Suprapubic skin (tissue), 4 donors: ENCODE measurements at regions not wholly inside any gene's neighbourhood (a gene's known extent, or its start where the extent isn't known, plus 50 kb on each side); places are given as distances from the start of the nearest gene placed in this dataset.

ENCODE experiments used
- DNase-seq, 2 donors: peaks; one replicate each; pipeline ENCODE4 v3.0.0-alpha.2; 2019; ENCODE audit warnings: low spot score in 2 of 2
- H3K27ac ChIP-seq: fragments of 200-600 bp; sonication (generic); one replicate; pipeline ENCODE4 v1.5.1; 2019
- H3K27me3 ChIP-seq: fragments of 200-600 bp; sonication (generic); one replicate; pipeline ENCODE4 v1.5.1; 2019
- H3K36me3 ChIP-seq: fragments of 200-600 bp; sonication (generic); one replicate; pipeline ENCODE4 v1.5.1; 2019
- H3K4me1 ChIP-seq: fragments of 200-600 bp; sonication (generic); one replicate; pipeline ENCODE4 v1.5.1; 2019
- H3K4me3 ChIP-seq: fragments of 200-600 bp; sonication (generic); one replicate; pipeline ENCODE4 v1.5.1; 2019; ENCODE audit warnings: mild to moderate bottlenecking
- H3K9me3 ChIP-seq: fragments of 200-600 bp; sonication (generic); one replicate; pipeline ENCODE4 v1.5.1; 2019
- CTCF ChIP-seq, 2 donors: fragments of 200-600 bp in 1 of 2; fragments of 450-650 bp in 1 of 2; sonication (generic) in 1 of 2; IDR thresholded peaks; one replicate each; pipeline ENCODE4 v1.5.1; 2016 to 2019; ENCODE audit warnings: antibody characterized with exemption in 2 of 2, mild to moderate bottlenecking in 1 of 2, moderate library complexity in 1 of 2
- EP300 ChIP-seq: sonication (generic); formaldehyde crosslinking; IDR thresholded peaks from one replicate; pipeline ENCODE4 v1.6.1; 2017; ENCODE audit warnings: antibody characterized with exemption
- POLR2A ChIP-seq, 2 donors: fragments of 450-650 bp; IDR thresholded peaks; one replicate each; pipeline ENCODE4 v1.6.1; 2017; ENCODE audit warnings: antibody characterized with exemption in 2 of 2, mild to moderate bottlenecking in 2 of 2, moderate library complexity in 2 of 2
- POLR2AphosphoS5 ChIP-seq, 3 donors: sonication (generic); formaldehyde crosslinking; IDR thresholded peaks; one replicate each; pipeline ENCODE4 v1.6.1; 2017; ENCODE audit warnings: antibody characterized with exemption in 3 of 3
- WGBS: methylation state at CpG from one replicate; pipeline ENCODE4 v1.1.5; 2018; 5-methylcytosine and 5-hydroxymethylcytosine counted together

- peaks cover 4% of the 10 kb centered on the region for H3K27me3 ChIP-seq
- H3K27ac ChIP-seq = no peak overlapping the region
- no peak for DNase-seq
- no peaks in the 10 kb centered on the region for H3K36me3 ChIP-seq
- 30% methylated on average over 11 of the region's 11 CpGs for whole genome bisulfite sequencing
- no peak overlapping the region for H3K4me3 ChIP-seq
- H3K9me3 ChIP-seq = no peaks in the 10 kb centered on the region
- H3K4me1 ChIP-seq = no peaks in the 10 kb centered on the region
- no peak for TF ChIP-seq EP300
Observed at GRCh38 chr1:243924588-243925349, 74.7 kb upstream of the AKT3 start.

- 67% methylated on average over 3 of the region's 3 CpGs for WGBS
- no peaks in the 10 kb centered on the region for H3K4me1 ChIP-seq
- peaks cover 6% of the 10 kb centered on the region for H3K27me3 ChIP-seq
- no peaks in the 10 kb centered on the region for H3K9me3 ChIP-seq
- no peaks in the 10 kb centered on the region for H3K36me3 ChIP-seq
- DNase-seq = no peak
- H3K4me3 ChIP-seq = no peak overlapping the region
- TF ChIP-seq POLR2AphosphoS5 (IDR thresholded peaks at IDR 0.05) (no peak), EP300 (no peak), CTCF (IDR thresholded peaks at IDR 0.05) (no peak), POLR2A (IDR thresholded peaks at IDR 0.05) (no peak)
- no peak overlapping the region for H3K27ac ChIP-seq
Observed at GRCh38 chr1:243924188-243924587, 74.1 kb upstream of the AKT3 start.

- H3K4me1 ChIP-seq = no peaks in the 10 kb centered on the region
- TF ChIP-seq POLR2A (IDR thresholded peaks at IDR 0.05) (no peak), CTCF (IDR thresholded peaks at IDR 0.05) (no peak), EP300 (no peak), POLR2AphosphoS5 (IDR thresholded peaks at IDR 0.05) (no peak)
- H3K27ac ChIP-seq = no peak overlapping the region
- peaks cover 9% of the 10 kb centered on the region for H3K27me3 ChIP-seq
- 85% methylated on average over 13 of the region's 13 CpGs for WGBS
- no peaks in the 10 kb centered on the region for H3K36me3 ChIP-seq
- no peaks in the 10 kb centered on the region for H3K9me3 ChIP-seq
- H3K4me3 ChIP-seq = no peak overlapping the region
- DNase-seq = no peak
Observed at GRCh38 chr1:243923292-243924171, 73.5 kb upstream of the AKT3 start.

- Histone ChIP-seq H3K27me3 (peaks cover 25% of the 10 kb centered on the region), H3K27ac (no peak overlapping the region), H3K36me3 (no peaks in the 10 kb centered on the region), H3K4me3 (no peak overlapping the region), H3K9me3 (no peaks in the 10 kb centered on the region), H3K4me1 (peaks cover 18% of the 10 kb centered on the region)
- TF ChIP-seq EP300 (no peak), POLR2A (IDR thresholded peaks at IDR 0.05) (no peak), CTCF (IDR thresholded peaks at IDR 0.05) (no peak), POLR2AphosphoS5 (IDR thresholded peaks at IDR 0.05) (no peak)
- WGBS = 13% methylated on average over 1 of the region's 1 CpG
- DNase-seq = no peak
Observed at GRCh38 chr1:243921111-243921510, 71.1 kb upstream of the AKT3 start.

GRCh38 chr1:243917863-243918565 lies 68.0 kb upstream of the AKT3 start:
- Histone ChIP-seq H3K4me3 (peak overlapping the region; percentile 47), H3K9me3 (no peaks in the 10 kb centered on the region), H3K27ac (no peak overlapping the region), H3K4me1 (peaks cover 18% of the 10 kb centered on the region), H3K27me3 (peaks cover 45% of the 10 kb centered on the region), H3K36me3 (no peaks in the 10 kb centered on the region)
- 29% methylated on average over 10 of the region's 10 CpGs for WGBS
- TF ChIP-seq POLR2A (IDR thresholded peaks at IDR 0.05) (no peak), CTCF (IDR thresholded peaks at IDR 0.05) (no peak), POLR2AphosphoS5 (IDR thresholded peaks at IDR 0.05) (no peak), EP300 (no peak)
- DNase-seq = no peak
